T-helper 2 cell treated with Interferon-gamma antibody and Interleukin-4, amounts not matched to agents 5 μg/mL and 100 μg/mL, for 36 hours (primary cell): ENCODE measurements at regions not wholly inside any gene's neighbourhood (a gene's known extent, or its start where the extent isn't known, plus 50 kb on each side); places are given as distances from the start of the nearest gene placed in this dataset.
"Not testable (repeated sequence)": the region's sequence is repeated elsewhere in the genome, so short reads cannot be mapped to it uniquely, and the experiment has no call there.

Experiments used
- DNase-seq: peaks from one replicate; pipeline ENCODE4 v3.0.0; 2021; ENCODE audit warnings: low spot score
- H3K27ac Mint-ChIP-seq: one replicate; pipeline ENCODE4 v1.8.0; 2021; ENCODE audit warnings: mild to moderate bottlenecking, mixed read lengths
- H3K27me3 Mint-ChIP-seq: one replicate; pipeline ENCODE4 v1.8.0; 2021; ENCODE audit warnings: low read depth, mixed read lengths
- H3K36me3 Mint-ChIP-seq: one replicate; pipeline ENCODE4 v1.8.0; 2021; ENCODE audit warnings: low read depth, mixed read lengths
- H3K4me1 Mint-ChIP-seq: one replicate; pipeline ENCODE4 v1.8.0; 2021; ENCODE audit warnings: low read depth, mixed read lengths
- H3K4me3 Mint-ChIP-seq: one replicate; pipeline ENCODE4 v1.8.0; 2022; ENCODE audit warnings: mild to moderate bottlenecking, moderate library complexity, mixed read lengths
- H3K9me3 Mint-ChIP-seq: one replicate; pipeline ENCODE4 v1.8.0; 2021; ENCODE audit warnings: mixed read lengths

GRCh38 chr3:161893972-161894371, 397.4 kb downstream of the OTOL1 start:
- H3K4me3 Mint-ChIP-seq: no peak overlapping the region
- H3K27ac Mint-ChIP-seq: no peak overlapping the region
- H3K36me3 Mint-ChIP-seq: no peaks in the 10 kb centered on the region
- no peaks in the 10 kb centered on the region for H3K9me3 Mint-ChIP-seq
- H3K27me3 Mint-ChIP-seq: no peaks in the 10 kb centered on the region
- H3K4me1 Mint-ChIP-seq: no peaks in the 10 kb centered on the region
- DNase-seq: no peak

GRCh38 chr3:161894657-161895056, 398.0 kb downstream of the OTOL1 start:
- no peak for DNase-seq
- Mint-ChIP-seq H3K27ac (no peak overlapping the region), H3K27me3 (no peaks in the 10 kb centered on the region), H3K36me3 (no peaks in the 10 kb centered on the region), H3K4me3 (no peak overlapping the region), H3K9me3 (no peaks in the 10 kb centered on the region), H3K4me1 (no peaks in the 10 kb centered on the region)

- Mint-ChIP-seq H3K27me3 (no peaks in the 10 kb centered on the region), H3K4me1 (no peaks in the 10 kb centered on the region), H3K4me3 (no peak overlapping the region), H3K36me3 (no peaks in the 10 kb centered on the region), H3K9me3 (no peaks in the 10 kb centered on the region), H3K27ac (no peak overlapping the region)
- DNase-seq: no peak
Observed at GRCh38 chr3:161905520-161906132, 409.0 kb downstream of the OTOL1 start.

GRCh38 chr3:161913786-161914389, 417.3 kb downstream of the OTOL1 start:
- Mint-ChIP-seq H3K27ac (no peak overlapping the region), H3K27me3 (no peaks in the 10 kb centered on the region), H3K36me3 (no peaks in the 10 kb centered on the region), H3K4me3 (no peak overlapping the region), H3K4me1 (no peaks in the 10 kb centered on the region), H3K9me3 (peaks cover 5% of the 10 kb centered on the region)
- no peak for DNase-seq

GRCh38 chr3:161914703-161915417, 418.3 kb downstream of the OTOL1 start:
- no peak for DNase-seq
- H3K36me3 Mint-ChIP-seq: no peaks in the 10 kb centered on the region
- no peaks in the 10 kb centered on the region for H3K4me1 Mint-ChIP-seq
- no peak overlapping the region for H3K4me3 Mint-ChIP-seq
- H3K27ac Mint-ChIP-seq: no peak overlapping the region
- H3K27me3 Mint-ChIP-seq: no peaks in the 10 kb centered on the region
- peaks cover 13% of the 10 kb centered on the region for H3K9me3 Mint-ChIP-seq

- H3K27ac Mint-ChIP-seq: no peak overlapping the region
- DNase-seq: no peak
- no peaks in the 10 kb centered on the region for H3K4me1 Mint-ChIP-seq
- peaks cover 14% of the 10 kb centered on the region for H3K9me3 Mint-ChIP-seq
- H3K27me3 Mint-ChIP-seq: no peaks in the 10 kb centered on the region
- no peak overlapping the region for H3K4me3 Mint-ChIP-seq
- H3K36me3 Mint-ChIP-seq: no peaks in the 10 kb centered on the region
Observed at GRCh38 chr3:161915418-161915750, 418.8 kb downstream of the OTOL1 start.

- H3K36me3 Mint-ChIP-seq: no peaks in the 10 kb centered on the region
- H3K4me3 Mint-ChIP-seq: no peak overlapping the region
- H3K27me3 Mint-ChIP-seq: no peaks in the 10 kb centered on the region
- H3K9me3 Mint-ChIP-seq: peaks cover 16% of the 10 kb centered on the region
- DNase-seq: no peak
- H3K4me1 Mint-ChIP-seq: no peaks in the 10 kb centered on the region
- no peak overlapping the region for H3K27ac Mint-ChIP-seq
Observed at GRCh38 chr3:161920196-161920595, 423.6 kb downstream of the OTOL1 start.

- Mint-ChIP-seq H3K9me3 (peaks cover 10% of the 10 kb centered on the region), H3K4me3 (no peak overlapping the region), H3K4me1 (no peaks in the 10 kb centered on the region), H3K27me3 (no peaks in the 10 kb centered on the region), H3K27ac (no peak overlapping the region), H3K36me3 (no peaks in the 10 kb centered on the region)
- DNase-seq: no peak
Observed at GRCh38 chr3:161925749-161926360, 429.2 kb downstream of the OTOL1 start.

- Mint-ChIP-seq H3K27me3 (no peaks in the 10 kb centered on the region), H3K4me3 (no peak overlapping the region), H3K4me1 (no peaks in the 10 kb centered on the region), H3K9me3 (peaks cover 10% of the 10 kb centered on the region), H3K27ac (no peak overlapping the region), H3K36me3 (no peaks in the 10 kb centered on the region)
- no peak for DNase-seq
Observed at GRCh38 chr3:161927131-161927530, 430.5 kb downstream of the OTOL1 start.

- H3K27ac Mint-ChIP-seq: no peak overlapping the region
- no peaks in the 10 kb centered on the region for H3K27me3 Mint-ChIP-seq
- no peak overlapping the region for H3K4me3 Mint-ChIP-seq
Observed at GRCh38 chr3:161939918-161940620, 443.5 kb downstream of the OTOL1 start.

GRCh38 chr3:161940621-161940965, 444.0 kb downstream of the OTOL1 start:
- Mint-ChIP-seq H3K27me3 (no peaks in the 10 kb centered on the region), H3K36me3 (no peaks in the 10 kb centered on the region), H3K4me3 (no peak overlapping the region), H3K9me3 (peaks cover 9% of the 10 kb centered on the region), H3K27ac (no peak overlapping the region), H3K4me1 (no peaks in the 10 kb centered on the region)
- DNase-seq: no peak

More at GRCh38 chr3:161939918-161940620, 443.5 kb downstream of the OTOL1 start:
- Mint-ChIP-seq H3K4me1 (no peaks in the 10 kb centered on the region), H3K9me3 (peaks cover 13% of the 10 kb centered on the region), H3K36me3 (no peaks in the 10 kb centered on the region)
- no peak for DNase-seq

GRCh38 chr3:161941891-161942290, 445.3 kb downstream of the OTOL1 start:
- Mint-ChIP-seq H3K27ac (no peak overlapping the region), H3K4me1 (no peaks in the 10 kb centered on the region), H3K9me3 (peaks cover 9% of the 10 kb centered on the region), H3K27me3 (no peaks in the 10 kb centered on the region), H3K36me3 (no peaks in the 10 kb centered on the region), H3K4me3 (no peak overlapping the region)
- DNase-seq: no peak

GRCh38 chr3:161943801-161944345, 447.3 kb downstream of the OTOL1 start:
- not testable (repeated sequence) for H3K36me3 Mint-ChIP-seq, H3K9me3 Mint-ChIP-seq, H3K4me3 Mint-ChIP-seq, H3K27ac Mint-ChIP-seq, H3K4me1 Mint-ChIP-seq, DNase-seq, H3K27me3 Mint-ChIP-seq
